ENCODE measurements at regions not wholly inside any gene's neighbourhood (a gene's known extent, or its start where the extent isn't known, plus 50 kb on each side); places are given as distances from the start of the nearest gene placed in this dataset.

DNA sequence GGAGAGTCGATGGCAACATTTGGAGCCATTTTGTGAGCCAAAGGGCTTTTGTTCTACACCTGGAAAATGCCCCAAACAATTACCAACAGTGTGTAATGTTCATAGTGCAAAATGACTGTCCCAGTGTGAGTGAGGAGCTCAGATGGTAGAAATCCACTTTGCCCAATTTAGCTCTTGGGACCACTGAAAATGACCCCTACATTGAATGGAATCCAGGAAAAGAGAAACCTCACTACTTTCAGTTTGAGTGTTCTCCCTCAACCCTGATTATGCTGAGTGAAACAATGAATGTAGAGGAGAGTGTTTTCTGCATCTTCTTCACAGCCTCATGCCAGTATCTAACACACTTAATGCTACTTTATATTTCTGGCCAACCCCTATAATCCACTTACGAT lies 84.9 kb upstream of the NRN1 start:
- no peaks in the 10 kb centered on the region for H3K9me2 ChIP-seq (ENCODE audit: insufficient read depth)
- BruUV-seq (replicated peaks) = no TSS peak
- CTCF ChIA-PET = no interaction called here
- H4K20me1 ChIP-seq (ENCODE audit: insufficient read depth) = no peaks in the 10 kb centered on the region; the same call in 1 of the 2 replicates
- no peaks in the 10 kb centered on the region for H3K4me1 ChIP-seq (ENCODE audit: control insufficient read depth in 1 of 2, insufficient read depth in 2 of 2, low read length in 2 of 2)
- DNase-seq (ENCODE audit: low read depth, low spot score) = no peak
- H3K4me2 ChIP-seq (ENCODE audit: low read length) = no peak overlapping the region
- ATAC-seq = no peak
- POLR2A ChIA-PET = no interaction called here
- H3K4me3 ChIP-seq (replicated peaks in 1 of 2; ENCODE audit: low read depth in 1 of 2, low read length in 2 of 2) = no peak overlapping the region
- RAD21 ChIA-PET (ENCODE audit: low non-redundant PET in 1 of 2, low total read pairs in 2 of 2, uncharacterized antibody in 2 of 2, unreplicated experiment in 2 of 2) = no interaction called here
- no peaks in the 10 kb centered on the region for H3K36me3 ChIP-seq (ENCODE audit: control insufficient read depth in 1 of 2, insufficient read depth in 2 of 2, low read length in 2 of 2)
- H3K27me3 ChIP-seq (ENCODE audit: insufficient read depth, low read length) = peaks cover 37% of the 10 kb centered on the region
- H3K9me3 ChIP-seq (ENCODE audit: control insufficient read depth in 1 of 2, insufficient read depth in 1 of 2, low read depth in 1 of 2, low read length in 2 of 2) = no peaks in the 10 kb centered on the region
- H3K27ac ChIP-seq (ENCODE audit: low read depth, low read length) = no peak overlapping the region
- H3K79me2 ChIP-seq (ENCODE audit: insufficient read depth, low read length) = no peaks in the 10 kb centered on the region
- intact Hi-C loops (cut with micrococcal nuclease) = no loop called here
- no peak overlapping the region for H3K9ac ChIP-seq (ENCODE audit: low read length)
- H2AFZ ChIP-seq (ENCODE audit: low read depth, low read length, poor library complexity, severe bottlenecking) = no peak overlapping the region
- TF ChIP-seq ZFX (IDR thresholded peaks at IDR 0.05) (no peak), SRF (IDR thresholded peaks at IDR 0.05; ENCODE audit: low read depth) (no peak), ZNF274 (IDR thresholded peaks at IDR 0.05; ENCODE audit: low read depth, low read length) (no peak), EZH2phosphoT487 (IDR thresholded peaks at IDR 0.05; ENCODE audit: borderline replicate concordance) (no peak), EGR1 (IDR thresholded peaks at IDR 0.05; ENCODE audit: low read depth) (no peak), SP1 (IDR thresholded peaks at IDR 0.05; ENCODE audit: low read depth) (no peak), TCF7L2 (IDR thresholded peaks at IDR 0.05; ENCODE audit: borderline replicate concordance, extremely low read depth, insufficient read depth, insufficient read length) (no peak), POLR2AphosphoS5 (IDR thresholded peaks at IDR 0.05; ENCODE audit: low read depth, low read length) (no peak), RAD21 (IDR thresholded peaks at IDR 0.05; ENCODE audit: low read depth) (no peak), CEBPB (IDR thresholded peaks at IDR 0.05; ENCODE audit: low read depth) (no peak), EZH2 (IDR thresholded peaks at IDR 0.05) (no peak), FOSL1 (IDR thresholded peaks at IDR 0.05; ENCODE audit: low read depth) (no peak), CBX3 (IDR thresholded peaks at IDR 0.05; ENCODE audit: low read depth) (no peak), POLR2A (IDR thresholded peaks at IDR 0.05; ENCODE audit: borderline replicate concordance, extremely low read depth, insufficient read depth, insufficient read length) (no peak)
- TF ChIP-seq, protein P1, sequence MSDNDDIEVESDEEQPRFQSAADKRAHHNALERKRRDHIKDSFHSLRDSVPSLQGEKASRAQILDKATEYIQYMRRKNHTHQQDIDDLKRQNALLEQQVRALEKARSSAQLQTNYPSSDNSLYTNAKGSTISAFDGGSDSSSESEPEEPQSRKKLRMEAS (IDR thresholded peaks at IDR 0.05) = no peak
- TF ChIP-seq, protein P2, sequence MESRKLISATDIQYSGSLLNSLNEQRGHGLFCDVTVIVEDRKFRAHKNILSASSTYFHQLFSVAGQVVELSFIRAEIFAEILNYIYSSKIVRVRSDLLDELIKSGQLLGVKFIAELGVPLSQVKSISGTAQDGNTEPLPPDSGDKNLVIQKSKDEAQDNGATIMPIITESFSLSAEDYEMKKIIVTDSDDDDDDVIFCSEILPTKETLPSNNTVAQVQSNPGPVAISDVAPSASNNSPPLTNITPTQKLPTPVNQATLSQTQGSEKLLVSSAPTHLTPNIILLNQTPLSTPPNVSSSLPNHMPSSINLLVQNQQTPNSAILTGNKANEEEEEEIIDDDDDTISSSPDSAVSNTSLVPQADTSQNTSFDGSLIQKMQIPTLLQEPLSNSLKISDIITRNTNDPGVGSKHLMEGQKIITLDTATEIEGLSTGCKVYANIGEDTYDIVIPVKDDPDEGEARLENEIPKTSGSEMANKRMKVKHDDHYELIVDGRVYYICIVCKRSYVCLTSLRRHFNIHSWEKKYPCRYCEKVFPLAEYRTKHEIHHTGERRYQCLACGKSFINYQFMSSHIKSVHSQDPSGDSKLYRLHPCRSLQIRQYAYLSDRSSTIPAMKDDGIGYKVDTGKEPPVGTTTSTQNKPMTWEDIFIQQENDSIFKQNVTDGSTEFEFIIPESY (IDR thresholded peaks at IDR 0.05; ENCODE audit: extremely low read depth, insufficient replicate concordance, low read length) = no peak
- TF ChIP-seq, protein P3, sequence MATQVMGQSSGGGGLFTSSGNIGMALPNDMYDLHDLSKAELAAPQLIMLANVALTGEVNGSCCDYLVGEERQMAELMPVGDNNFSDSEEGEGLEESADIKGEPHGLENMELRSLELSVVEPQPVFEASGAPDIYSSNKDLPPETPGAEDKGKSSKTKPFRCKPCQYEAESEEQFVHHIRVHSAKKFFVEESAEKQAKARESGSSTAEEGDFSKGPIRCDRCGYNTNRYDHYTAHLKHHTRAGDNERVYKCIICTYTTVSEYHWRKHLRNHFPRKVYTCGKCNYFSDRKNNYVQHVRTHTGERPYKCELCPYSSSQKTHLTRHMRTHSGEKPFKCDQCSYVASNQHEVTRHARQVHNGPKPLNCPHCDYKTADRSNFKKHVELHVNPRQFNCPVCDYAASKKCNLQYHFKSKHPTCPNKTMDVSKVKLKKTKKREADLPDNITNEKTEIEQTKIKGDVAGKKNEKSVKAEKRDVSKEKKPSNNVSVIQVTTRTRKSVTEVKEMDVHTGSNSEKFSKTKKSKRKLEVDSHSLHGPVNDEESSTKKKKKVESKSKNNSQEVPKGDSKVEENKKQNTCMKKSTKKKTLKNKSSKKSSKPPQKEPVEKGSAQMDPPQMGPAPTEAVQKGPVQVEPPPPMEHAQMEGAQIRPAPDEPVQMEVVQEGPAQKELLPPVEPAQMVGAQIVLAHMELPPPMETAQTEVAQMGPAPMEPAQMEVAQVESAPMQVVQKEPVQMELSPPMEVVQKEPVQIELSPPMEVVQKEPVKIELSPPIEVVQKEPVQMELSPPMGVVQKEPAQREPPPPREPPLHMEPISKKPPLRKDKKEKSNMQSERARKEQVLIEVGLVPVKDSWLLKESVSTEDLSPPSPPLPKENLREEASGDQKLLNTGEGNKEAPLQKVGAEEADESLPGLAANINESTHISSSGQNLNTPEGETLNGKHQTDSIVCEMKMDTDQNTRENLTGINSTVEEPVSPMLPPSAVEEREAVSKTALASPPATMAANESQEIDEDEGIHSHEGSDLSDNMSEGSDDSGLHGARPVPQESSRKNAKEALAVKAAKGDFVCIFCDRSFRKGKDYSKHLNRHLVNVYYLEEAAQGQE (IDR thresholded peaks at IDR 0.05; ENCODE audit: low read depth) = no peak
- TF ChIP-seq, protein P4, sequence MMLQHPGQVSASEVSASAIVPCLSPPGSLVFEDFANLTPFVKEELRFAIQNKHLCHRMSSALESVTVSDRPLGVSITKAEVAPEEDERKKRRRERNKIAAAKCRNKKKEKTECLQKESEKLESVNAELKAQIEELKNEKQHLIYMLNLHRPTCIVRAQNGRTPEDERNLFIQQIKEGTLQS (IDR thresholded peaks at IDR 0.05) = no peak

Measured in HCT116 (cell line).